CD14-positive monocyte (primary cell): ENCODE measurements at regions not wholly inside any gene's neighbourhood (a gene's known extent, or its start where the extent isn't known, plus 50 kb on each side); places are given as distances from the start of the nearest gene placed in this dataset.

Experiments used
- DNase-seq, 3 donors: peaks; one replicate each; pipeline ENCODE4 v3.0.0-alpha.2; 2011 to 2022
- H2AFZ ChIP-seq: 2 replicates; pipeline ENCODE4 v1.6.0; 2012; ENCODE audit warnings: mild to moderate bottlenecking, low read depth, low read length, inconsistent platforms; ENCODE audit not compliant: insufficient read depth, poor library complexity, severe bottlenecking
- H3K27ac ChIP-seq, 2 donors: 1 replicate in 1 of 2; 2 replicates in 1 of 2; pipeline ENCODE4 v1.5.1; 2012 to 2013; ENCODE audit warnings: low read length in 2 of 2, control low read depth in 1 of 2, inconsistent platforms in 1 of 2, low read depth in 1 of 2, mild to moderate bottlenecking in 1 of 2
- H3K27me3 ChIP-seq, 2 donors: one replicate each; pipeline versions ENCODE4 v1.6.0 to v1.6.1; 2011 to 2013; ENCODE audit warnings: low read length in 2 of 2; ENCODE audit not compliant: control insufficient read depth in 2 of 2, insufficient read depth in 2 of 2
- H3K36me3 ChIP-seq, 2 donors: replicated peaks in 1 of 2; 1 replicate in 1 of 2; 2 replicates in 1 of 2; pipeline versions ENCODE4 v1.5.1 to v1.6.1; 2012 to 2013; ENCODE audit warnings: low read length in 2 of 2, control low read depth in 1 of 2, inconsistent platforms in 1 of 2, mild to moderate bottlenecking in 1 of 2; ENCODE audit not compliant: insufficient read depth in 2 of 2, control insufficient read depth in 1 of 2
- H3K4me1 ChIP-seq, 2 donors: 1 replicate in 1 of 2; 2 replicates in 1 of 2; pipeline versions ENCODE4 v1.5.1 to v1.6.1; 2012 to 2013; ENCODE audit warnings: low read length in 2 of 2, control low read depth in 1 of 2, inconsistent platforms in 1 of 2, mild to moderate bottlenecking in 1 of 2, moderate library complexity in 1 of 2; ENCODE audit not compliant: insufficient read depth in 2 of 2, control insufficient read depth in 1 of 2
- H3K4me2 ChIP-seq: replicated peaks from 2 replicates; pipeline ENCODE3; 2012; ENCODE audit warnings: low read length, moderate library complexity, mild to moderate bottlenecking; ENCODE audit not compliant: poor library complexity, severe bottlenecking; ENCODE audit errors: extremely low read depth
- H3K4me3 ChIP-seq, 3 experiments: fragments of 200-600 bp in 1 of 3; sonication (generic) in 1 of 3; replicated peaks in 1 of 3; 1 replicate in 2 of 3; 2 replicates in 1 of 3; pipeline ENCODE4 v1.5.1; 2011 to 2013; ENCODE audit warnings: low read length in 3 of 3, mild to moderate bottlenecking in 3 of 3, control low read depth in 2 of 3, low read depth in 2 of 3, inconsistent platforms in 1 of 3, moderate library complexity in 1 of 3
- H3K79me2 ChIP-seq: 2 replicates; pipeline ENCODE4 v1.6.0; 2012; ENCODE audit warnings: mild to moderate bottlenecking, control low read depth, inconsistent platforms, low read length, moderate library complexity; ENCODE audit not compliant: insufficient read depth
- H3K9ac ChIP-seq: 2 replicates; pipeline ENCODE4 v1.6.0; 2017; ENCODE audit warnings: low read length, mild to moderate bottlenecking; ENCODE audit not compliant: insufficient read depth, poor library complexity, severe bottlenecking
- H3K9me3 ChIP-seq, 2 donors: replicated peaks in 1 of 2; 1 replicate in 1 of 2; 2 replicates in 1 of 2; pipeline versions ENCODE4 v1.5.1 to v1.6.1; 2012 to 2013; ENCODE audit warnings: low read length in 2 of 2, control low read depth in 1 of 2; ENCODE audit not compliant: control insufficient read depth in 1 of 2, insufficient read depth in 1 of 2
- H4K20me1 ChIP-seq: 2 replicates; pipeline ENCODE4 v1.6.0; 2012; ENCODE audit warnings: mild to moderate bottlenecking, low read length, control low read depth, moderate library complexity; ENCODE audit not compliant: insufficient read depth
- H3K27ac Mint-ChIP-seq, 7 donors: one replicate each; pipeline ENCODE4 v1.8.0; 2020; ENCODE audit warnings: mild to moderate bottlenecking in 7 of 7, mixed read lengths in 7 of 7, moderate library complexity in 6 of 7, inconsistent platforms in 2 of 7
- H3K27me3 Mint-ChIP-seq, 3 donors: one replicate each; pipeline ENCODE4 v1.8.0; 2021 to 2022; ENCODE audit warnings: low read depth in 3 of 3, mild to moderate bottlenecking in 3 of 3, mixed read lengths in 3 of 3, moderate library complexity in 3 of 3, inconsistent platforms in 1 of 3
- H3K36me3 Mint-ChIP-seq, 2 donors: one replicate each; pipeline ENCODE4 v1.8.0; 2020; ENCODE audit warnings: mixed read lengths in 2 of 2, inconsistent platforms in 1 of 2, mild to moderate bottlenecking in 1 of 2
- H3K4me1 Mint-ChIP-seq: one replicate; pipeline ENCODE4 v1.8.0; 2020; ENCODE audit warnings: mild to moderate bottlenecking, mixed read lengths
- H3K4me3 Mint-ChIP-seq, 2 donors: one replicate each; pipeline ENCODE4 v1.8.0; 2020; ENCODE audit warnings: mild to moderate bottlenecking in 2 of 2, mixed read lengths in 2 of 2, moderate library complexity in 1 of 2
- H3K9me3 Mint-ChIP-seq, 7 donors: one replicate each; pipeline ENCODE4 v1.8.0; 2020 to 2022; ENCODE audit warnings: mixed read lengths in 7 of 7, mild to moderate bottlenecking in 6 of 7, moderate library complexity in 6 of 7, inconsistent platforms in 2 of 7
- CTCF ChIP-seq: fragments of 200-600 bp; IDR thresholded peaks from one replicate; pipeline ENCODE4 v1.8.0; 2022; ENCODE audit warnings: antibody characterized with exemption, mild to moderate bottlenecking
- WGBS: methylation state at CpG from one replicate; pipeline ENCODE4 v1.1.5; 2013; ENCODE audit warnings: missing lambda C conversion rate; ENCODE audit not compliant: insufficient coverage; 5-methylcytosine and 5-hydroxymethylcytosine counted together
- intact Hi-C, 2 donors: fragments of 100-400 bp; cut with micrococcal nuclease; formaldehyde crosslinking; loops; one replicate each; pipeline versions ENCODE4 v1.15.0 to v1.15.1; 2023

GRCh38 chr20:61056627-61057442 is 195.2 kb upstream of the CDH4 start:
- no peaks in the 10 kb centered on the region for H3K36me3 Mint-ChIP-seq
- no peak for TF ChIP-seq CTCF
- Histone ChIP-seq H3K4me3 (no peak overlapping the region), H3K4me2 (no peak overlapping the region), H3K9me3 (peaks cover 0 to 2% of the 10 kb centered on the region in 2 donors), H3K4me1 (no peaks in the 10 kb centered on the region), H3K27me3 (no peaks in the 10 kb centered on the region), H3K36me3 (no peaks in the 10 kb centered on the region), H3K27ac (no peak overlapping the region), H3K9ac (no peak overlapping the region), H4K20me1 (no peaks in the 10 kb centered on the region), H3K79me2 (no peaks in the 10 kb centered on the region), H2AFZ (no peak overlapping the region)
- H3K4me1 Mint-ChIP-seq, result no peaks in the 10 kb centered on the region
- WGBS, result 88% methylated on average over 13 of the region's 16 CpGs
- intact Hi-C loops, result no loop called here
- no peak overlapping the region for H3K4me3 Mint-ChIP-seq
- H3K27ac Mint-ChIP-seq, result no peak overlapping the region
- DNase-seq, result no peak
- peaks cover 0 to 2% (median under 1%) of the 10 kb centered on the region in 7 donors for H3K9me3 Mint-ChIP-seq
- peaks cover 0 to 5% (median 2%) of the 10 kb centered on the region in 3 donors for H3K27me3 Mint-ChIP-seq

- 85% methylated on average over 19 of the region's 20 CpGs for WGBS
- H3K36me3 Mint-ChIP-seq, result no peaks in the 10 kb centered on the region
- Histone ChIP-seq H3K36me3 (no peaks in the 10 kb centered on the region), H3K27ac (no peak overlapping the region), H2AFZ (no peak overlapping the region), H3K4me1 (no peaks in the 10 kb centered on the region), H4K20me1 (no peaks in the 10 kb centered on the region), H3K79me2 (no peaks in the 10 kb centered on the region), H3K9me3 (peaks cover 0 to 9% of the 10 kb centered on the region in 2 donors), H3K9ac (no peak overlapping the region), H3K4me3 (no peak overlapping the region), H3K27me3 (no peaks in the 10 kb centered on the region), H3K4me2 (no peak overlapping the region)
- peaks cover 0 to 4% (median 2%) of the 10 kb centered on the region in 7 donors for H3K9me3 Mint-ChIP-seq
- H3K4me3 Mint-ChIP-seq, result no peak overlapping the region
- intact Hi-C loops, result no loop called here
- TF ChIP-seq CTCF, result no peak
- H3K4me1 Mint-ChIP-seq, result no peaks in the 10 kb centered on the region
- DNase-seq, result no peak
- H3K27ac Mint-ChIP-seq, result no peak overlapping the region
- peaks cover 0 to 5% (median 2%) of the 10 kb centered on the region in 3 donors for H3K27me3 Mint-ChIP-seq
Observed at GRCh38 chr20:61057443-61058121, 194.5 kb upstream of the CDH4 start.
